ENCODE measurements at regions not wholly inside any gene's neighbourhood (a gene's known extent, or its start where the extent isn't known, plus 50 kb on each side); places are given as distances from the start of the nearest gene placed in this dataset.

- Mint-ChIP-seq H3K4me1 (ENCODE audit: low read depth) (no peaks in the 10 kb centered on the region), H3K9me3 (no peaks in the 10 kb centered on the region), H3K4me3 (no peak overlapping the region), H3K27ac (no peak overlapping the region), H3K27me3 (ENCODE audit: low read depth) (no peaks in the 10 kb centered on the region), H3K36me3 (ENCODE audit: low read depth) (no peaks in the 10 kb centered on the region)
Measured at GRCh38 chr10:58052772-58053171, 214.9 kb downstream of the IPMK start.

DNA sequence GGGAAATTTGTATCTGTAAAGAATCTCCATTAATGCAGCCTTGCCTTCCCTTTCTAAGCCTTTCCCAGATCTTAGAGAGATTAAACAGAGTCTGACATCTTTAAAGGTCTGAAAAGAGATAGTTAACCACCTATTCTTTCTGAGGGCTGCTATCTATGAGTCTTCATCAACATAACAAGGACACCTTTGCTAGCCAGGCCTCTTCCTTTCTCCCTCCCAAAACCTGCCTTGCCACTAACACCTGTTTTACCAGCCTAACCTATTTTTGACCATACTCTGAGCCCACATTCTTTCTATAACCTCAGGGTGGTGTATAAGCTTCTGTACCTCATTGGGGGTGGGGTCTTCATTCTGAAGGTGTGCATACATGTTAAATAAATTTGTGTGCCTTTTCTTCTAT, 217.1 kb downstream of the IPMK start:
- no peaks in the 10 kb centered on the region for H3K9me3 Mint-ChIP-seq
- no peaks in the 10 kb centered on the region for H3K27me3 Mint-ChIP-seq (ENCODE audit: low read depth)
- H3K4me1 Mint-ChIP-seq (ENCODE audit: low read depth) = no peaks in the 10 kb centered on the region
- H3K4me3 Mint-ChIP-seq = no peak overlapping the region
- H3K27ac Mint-ChIP-seq = no peak overlapping the region
- no peaks in the 10 kb centered on the region for H3K36me3 Mint-ChIP-seq (ENCODE audit: low read depth)

- no peaks in the 10 kb centered on the region for H3K9me3 Mint-ChIP-seq
- no peaks in the 10 kb centered on the region for H3K27me3 Mint-ChIP-seq (ENCODE audit: low read depth)
- H3K27ac Mint-ChIP-seq = no peak overlapping the region
- H3K4me3 Mint-ChIP-seq = no peak overlapping the region
- H3K4me1 Mint-ChIP-seq (ENCODE audit: low read depth) = no peaks in the 10 kb centered on the region
- no peaks in the 10 kb centered on the region for H3K36me3 Mint-ChIP-seq (ENCODE audit: low read depth)
Measured at GRCh38 chr10:58048936-58049335, 218.8 kb downstream of the IPMK start.

DNA sequence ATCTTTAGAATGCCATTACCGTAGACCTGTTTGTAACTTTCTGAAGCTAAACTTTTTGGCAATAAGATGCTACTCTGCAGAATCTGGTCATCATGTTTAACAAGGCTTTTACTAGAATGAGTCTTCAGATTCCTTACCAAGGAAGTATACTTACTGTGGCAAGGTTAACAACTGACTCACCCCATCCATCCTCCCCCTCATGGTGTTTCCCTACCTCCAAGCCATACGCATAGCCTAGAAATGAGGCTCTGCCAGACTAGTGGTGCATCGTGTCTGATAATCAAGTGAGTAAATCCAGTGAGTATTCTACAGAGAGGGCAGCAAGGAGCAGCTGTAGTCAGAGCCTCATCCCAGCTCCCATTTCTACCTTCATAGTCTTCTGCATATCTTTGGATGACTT, 223.6 kb downstream of the IPMK start:
- H3K4me3 Mint-ChIP-seq = no peak overlapping the region
- no peaks in the 10 kb centered on the region for H3K36me3 Mint-ChIP-seq (ENCODE audit: low read depth)
- no peaks in the 10 kb centered on the region for H3K4me1 Mint-ChIP-seq (ENCODE audit: low read depth)
- no peak overlapping the region for H3K27ac Mint-ChIP-seq
- H3K9me3 Mint-ChIP-seq = peaks cover 4% of the 10 kb centered on the region
- no peaks in the 10 kb centered on the region for H3K27me3 Mint-ChIP-seq (ENCODE audit: low read depth)

- Mint-ChIP-seq H3K4me3 (no peak overlapping the region), H3K4me1 (ENCODE audit: low read depth) (no peaks in the 10 kb centered on the region), H3K27me3 (ENCODE audit: low read depth) (no peaks in the 10 kb centered on the region), H3K36me3 (ENCODE audit: low read depth) (no peaks in the 10 kb centered on the region), H3K27ac (no peak overlapping the region), H3K9me3 (peaks cover 4% of the 10 kb centered on the region)
Measured at GRCh38 chr10:58041901-58042300, 225.8 kb downstream of the IPMK start.

- no peaks in the 10 kb centered on the region for H3K9me3 Mint-ChIP-seq
- H3K27ac Mint-ChIP-seq = no peak overlapping the region
- no peak overlapping the region for H3K4me3 Mint-ChIP-seq
- no peaks in the 10 kb centered on the region for H3K36me3 Mint-ChIP-seq (ENCODE audit: low read depth)
- no peaks in the 10 kb centered on the region for H3K27me3 Mint-ChIP-seq (ENCODE audit: low read depth)
- no peaks in the 10 kb centered on the region for H3K4me1 Mint-ChIP-seq (ENCODE audit: low read depth)
Measured at GRCh38 chr10:58030208-58030607, 237.5 kb downstream of the IPMK start.

- Mint-ChIP-seq H3K27me3 (ENCODE audit: low read depth) (no peaks in the 10 kb centered on the region), H3K36me3 (ENCODE audit: low read depth) (no peaks in the 10 kb centered on the region), H3K4me3 (no peak overlapping the region), H3K4me1 (ENCODE audit: low read depth) (no peaks in the 10 kb centered on the region), H3K9me3 (no peaks in the 10 kb centered on the region), H3K27ac (no peak overlapping the region)
Measured at GRCh38 chr10:58028597-58029366, 238.9 kb downstream of the IPMK start.

DNA sequence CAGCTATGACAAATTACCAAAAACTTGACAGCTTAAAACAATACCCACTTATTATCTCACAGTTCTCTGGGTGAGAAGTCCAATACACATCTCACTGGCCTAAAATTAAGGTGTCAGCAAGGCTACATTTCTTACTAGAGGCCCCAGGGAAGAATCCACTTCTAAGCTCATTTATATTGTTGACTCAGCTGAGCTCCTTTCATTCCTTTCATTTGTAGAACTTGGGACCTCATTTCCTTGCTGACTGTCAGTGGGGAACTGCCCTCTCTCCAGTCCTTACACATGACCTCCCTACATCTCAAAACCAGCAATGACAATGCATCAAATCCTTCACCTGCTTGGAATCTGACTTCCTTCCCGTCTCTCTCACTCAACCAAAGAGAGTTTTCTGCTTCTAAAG, 240.3 kb downstream of the IPMK start:
- Mint-ChIP-seq H3K4me1 (ENCODE audit: low read depth) (peaks cover 3% of the 10 kb centered on the region), H3K27ac (no peak overlapping the region), H3K36me3 (ENCODE audit: low read depth) (no peaks in the 10 kb centered on the region), H3K4me3 (no peak overlapping the region), H3K9me3 (no peaks in the 10 kb centered on the region), H3K27me3 (ENCODE audit: low read depth) (no peaks in the 10 kb centered on the region)

DNA sequence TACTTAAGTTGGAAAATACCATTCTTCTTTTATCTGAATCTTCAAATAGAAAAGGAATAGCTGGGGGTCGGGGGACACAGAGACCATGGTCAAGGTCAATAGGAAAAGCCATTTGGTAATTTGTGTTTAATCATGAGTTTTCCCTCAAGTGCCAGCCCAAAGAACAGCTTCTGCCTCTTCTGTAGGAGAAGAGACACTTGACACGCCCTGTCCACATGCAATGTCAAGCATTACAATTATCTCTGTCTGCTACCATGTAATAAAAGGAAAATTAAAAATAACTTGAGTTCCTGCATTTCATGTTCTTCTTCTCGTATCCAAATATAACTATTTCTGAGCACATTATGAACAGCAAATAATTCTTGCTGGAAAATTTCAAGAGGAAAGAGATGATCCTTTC, 241.7 kb downstream of the IPMK start:
- peaks cover 3% of the 10 kb centered on the region for H3K4me1 Mint-ChIP-seq (ENCODE audit: low read depth)
- H3K36me3 Mint-ChIP-seq (ENCODE audit: low read depth) = no peaks in the 10 kb centered on the region
- H3K27me3 Mint-ChIP-seq (ENCODE audit: low read depth) = no peaks in the 10 kb centered on the region
- H3K27ac Mint-ChIP-seq = no peak overlapping the region
- H3K9me3 Mint-ChIP-seq = peaks cover 3% of the 10 kb centered on the region
- H3K4me3 Mint-ChIP-seq = no peak overlapping the region

GRCh38 chr10:58023341-58024073, 244.2 kb downstream of the IPMK start:
- Mint-ChIP-seq H3K27ac (no peak overlapping the region), H3K9me3 (peaks cover 8% of the 10 kb centered on the region), H3K36me3 (ENCODE audit: low read depth) (no peaks in the 10 kb centered on the region), H3K4me3 (no peak overlapping the region), H3K4me1 (ENCODE audit: low read depth) (peaks cover 3% of the 10 kb centered on the region), H3K27me3 (ENCODE audit: low read depth) (no peaks in the 10 kb centered on the region)

DNA sequence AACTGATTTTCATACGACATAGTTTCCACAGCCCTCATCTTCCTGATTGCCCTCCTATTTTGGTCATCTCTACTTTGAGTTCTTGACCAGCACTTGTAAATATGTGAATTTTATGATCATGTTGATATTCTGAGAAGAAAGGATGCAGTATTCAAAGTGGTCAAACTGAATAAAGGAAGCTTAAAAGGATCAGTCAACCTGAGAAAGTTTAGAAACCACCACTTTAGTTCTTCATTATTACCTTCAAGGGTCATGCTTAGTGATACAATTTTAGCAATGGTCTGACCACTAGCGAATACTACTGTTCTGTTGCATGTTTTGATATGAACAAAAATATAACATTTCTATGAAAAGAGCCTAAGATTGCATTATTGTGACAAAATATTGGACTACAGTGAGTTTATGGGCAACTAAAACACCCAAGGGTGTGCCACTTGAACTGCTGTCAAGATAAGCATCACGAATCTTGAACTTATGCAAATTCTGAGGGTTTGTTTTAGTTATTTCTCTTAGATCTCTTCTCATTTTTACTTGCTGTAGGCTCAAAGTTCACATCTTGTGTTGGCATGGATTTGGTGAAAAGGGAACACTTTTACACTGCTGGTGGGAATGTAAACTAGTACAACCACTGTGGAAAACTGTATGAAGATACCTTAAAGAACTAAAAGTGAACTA, 247.7 kb downstream of the IPMK start:
- no peak overlapping the region for H3K4me3 Mint-ChIP-seq
- H3K27ac Mint-ChIP-seq = no peak overlapping the region
- no peaks in the 10 kb centered on the region for H3K27me3 Mint-ChIP-seq (ENCODE audit: low read depth)
- H3K9me3 Mint-ChIP-seq = peaks cover 8% of the 10 kb centered on the region
- H3K4me1 Mint-ChIP-seq (ENCODE audit: low read depth) = peaks cover 3% of the 10 kb centered on the region
- H3K36me3 Mint-ChIP-seq (ENCODE audit: low read depth) = no peaks in the 10 kb centered on the region

DNA sequence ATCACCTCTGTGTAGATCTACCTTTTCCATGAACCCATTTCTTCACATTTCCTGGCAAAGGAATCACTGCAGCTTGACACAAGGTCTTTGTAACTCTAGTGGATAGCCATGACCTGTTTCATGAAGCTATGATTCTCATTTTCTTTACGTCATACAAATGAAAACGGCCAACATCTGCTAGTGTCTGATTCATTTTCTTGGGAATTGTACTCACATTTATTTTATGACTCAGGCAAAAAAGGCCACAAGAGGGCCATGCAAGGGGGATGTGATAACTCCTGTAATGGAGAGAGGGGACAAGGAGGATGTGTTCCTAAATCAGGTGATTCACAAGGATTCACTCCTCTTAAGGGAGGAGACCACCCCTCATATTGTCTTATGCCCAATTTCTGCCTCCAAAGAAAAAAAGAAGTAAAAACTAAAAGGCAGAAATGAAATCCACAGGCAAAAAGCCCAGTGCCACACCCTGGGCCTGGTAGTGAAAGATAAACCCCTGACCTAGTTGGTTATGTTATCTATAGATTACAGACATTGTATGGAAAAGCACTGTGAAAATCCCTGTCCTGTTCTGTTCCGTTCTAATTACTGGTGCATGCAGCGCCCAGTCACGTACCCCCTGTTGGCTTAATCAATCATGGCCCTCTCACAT, 249.9 kb downstream of the IPMK start:
- Mint-ChIP-seq H3K27me3 (ENCODE audit: low read depth) (no peaks in the 10 kb centered on the region), H3K27ac (no peak overlapping the region), H3K4me3 (no peak overlapping the region), H3K4me1 (ENCODE audit: low read depth) (no peaks in the 10 kb centered on the region), H3K36me3 (ENCODE audit: low read depth) (no peaks in the 10 kb centered on the region), H3K9me3 (peaks cover 8% of the 10 kb centered on the region)

GRCh38 chr10:58016614-58017013, 251.1 kb downstream of the IPMK start:
- no peaks in the 10 kb centered on the region for H3K27me3 Mint-ChIP-seq (ENCODE audit: low read depth)
- no peaks in the 10 kb centered on the region for H3K4me1 Mint-ChIP-seq (ENCODE audit: low read depth)
- H3K36me3 Mint-ChIP-seq (ENCODE audit: low read depth) = no peaks in the 10 kb centered on the region
- H3K27ac Mint-ChIP-seq = no peak overlapping the region
- H3K9me3 Mint-ChIP-seq = peaks cover 5% of the 10 kb centered on the region
- no peak overlapping the region for H3K4me3 Mint-ChIP-seq

DNA sequence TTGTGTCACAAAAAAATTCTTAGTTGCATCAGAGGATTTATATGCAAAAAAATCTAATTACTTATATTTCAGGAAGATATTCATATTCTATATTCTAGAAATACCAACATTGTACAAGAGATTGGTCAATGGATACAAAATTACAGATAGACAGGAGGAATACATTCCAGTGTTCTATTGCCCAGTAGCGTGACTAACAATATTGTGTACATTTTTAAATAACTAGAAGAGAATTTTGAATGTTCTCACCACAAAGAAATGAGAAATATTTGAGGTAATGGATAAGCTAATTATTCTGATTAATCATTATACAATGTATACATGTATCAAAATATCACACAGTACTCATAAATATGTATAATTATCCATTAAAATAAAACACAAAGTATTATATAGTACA, 253.3 kb downstream of the IPMK start:
- Mint-ChIP-seq H3K27ac (no peak overlapping the region), H3K27me3 (ENCODE audit: low read depth) (no peaks in the 10 kb centered on the region), H3K4me1 (ENCODE audit: low read depth) (no peaks in the 10 kb centered on the region), H3K36me3 (ENCODE audit: low read depth) (no peaks in the 10 kb centered on the region), H3K4me3 (no peak overlapping the region), H3K9me3 (no peaks in the 10 kb centered on the region)

Measured in T-helper 1 cell treated with Interleukin-12 subunit alpha and Interleukin-12 subunit beta and Interleukin-4 antibody, amounts not matched to agents 30 μg/mL and 1 μg/mL, for 36 hours (primary cell).